IMR-90 (cell line): ENCODE measurements at regions not wholly inside any gene's neighbourhood (a gene's known extent, or its start where the extent isn't known, plus 50 kb on each side); places are given as distances from the start of the nearest gene placed in this dataset.

Experiments used
- ATAC-seq: fragments of 200-7000 bp; cut with Tn5 transposase; 2 replicates; pipeline ENCODE4 v1.9.1; 2020; ENCODE audit warnings: low read depth, mild to moderate bottlenecking, moderate library complexity
- BruUV-seq: library from RNA; stranded (reverse); fragments of 400-500 nt; replicated peaks from 2 replicates; lab custom pipeline; 2021; lab: Mats Ljungman, UMichigan
- CTCF ChIA-PET: fragments of 300-600 bp; formaldehyde crosslinking; extraction: SDS; loops from one replicate; lab custom pipeline; 2021; ENCODE audit warnings: antibody characterized with exemption; lab: Yijun Ruan, JAX
- POLR2A ChIA-PET: fragments of 300-600 bp; sonication (Branson Sonifier 250); formaldehyde crosslinking; loops from one replicate; lab custom pipeline; 2022; ENCODE audit warnings: antibody characterized with exemption; ENCODE audit not compliant: unreplicated experiment; lab: Charles Lee
- DNase-seq: peaks from one replicate; pipeline ENCODE4 v3.0.0; 2013
- H2AFZ ChIP-seq: replicated peaks from 2 replicates; pipeline ENCODE3; 2013; ENCODE audit warnings: low read length, mild to moderate bottlenecking; ENCODE audit not compliant: poor library complexity
- H2AK5ac ChIP-seq: 2 replicates; pipeline ENCODE4 v1.6.1; 2013; ENCODE audit warnings: low read depth, low read length, inconsistent platforms
- H2AK9ac ChIP-seq: replicated peaks from 2 replicates; pipeline ENCODE3; 2013; ENCODE audit warnings: mild to moderate bottlenecking, low read depth, low read length, moderate library complexity; ENCODE audit not compliant: poor library complexity
- H2BK120ac ChIP-seq: 2 replicates; pipeline ENCODE4 v1.6.1; 2013; ENCODE audit warnings: low read depth, low read length, inconsistent platforms
- H2BK15ac ChIP-seq: 3 replicates; pipeline ENCODE4 v1.6.1; 2013; ENCODE audit warnings: low read depth, low read length, inconsistent platforms
- H2BK20ac ChIP-seq: 2 replicates; pipeline ENCODE4 v1.6.1; 2013; ENCODE audit warnings: low read depth, mild to moderate bottlenecking, inconsistent platforms, low read length, moderate library complexity
- H2BK5ac ChIP-seq: 2 replicates; pipeline ENCODE4 v1.6.1; 2013; ENCODE audit warnings: mild to moderate bottlenecking, low read depth, low read length, inconsistent platforms; ENCODE audit not compliant: poor library complexity, severe bottlenecking
- H3K14ac ChIP-seq: replicated peaks from 2 replicates; pipeline ENCODE4 v1.6.1; 2013; ENCODE audit warnings: low read depth, low read length, inconsistent platforms
- H3K18ac ChIP-seq: 2 replicates; pipeline ENCODE4 v1.6.1; 2013; ENCODE audit warnings: low read depth, low read length, control low read depth
- H3K23ac ChIP-seq: 2 replicates; pipeline ENCODE4 v1.6.1; 2013; ENCODE audit warnings: low read depth, low read length, inconsistent platforms
- H3K27ac ChIP-seq: 2 replicates; pipeline ENCODE4 v1.5.1; 2013; ENCODE audit warnings: mild to moderate bottlenecking, control low read depth, low read length; ENCODE audit not compliant: insufficient read depth
- H3K27me3 ChIP-seq: 2 replicates; pipeline ENCODE4 v1.6.1; 2013; ENCODE audit warnings: low read length; ENCODE audit not compliant: control insufficient read depth, insufficient read depth
- H3K36me3 ChIP-seq: 2 replicates; pipeline ENCODE4 v1.6.1; 2013; ENCODE audit warnings: low read length, mixed read lengths; ENCODE audit not compliant: control insufficient read depth, insufficient read depth
- H3K4ac ChIP-seq: 2 replicates; pipeline ENCODE4 v1.6.1; 2013; ENCODE audit warnings: low read depth, low read length, inconsistent platforms
- H3K4me1 ChIP-seq: 2 replicates; pipeline ENCODE4 v1.6.1; 2013; ENCODE audit warnings: low read length, mixed read lengths; ENCODE audit not compliant: control insufficient read depth, insufficient read depth
- H3K4me2 ChIP-seq: 2 replicates; pipeline ENCODE4 v1.6.1; 2013; ENCODE audit warnings: low read depth, mild to moderate bottlenecking, control low read depth, low read length, moderate library complexity
- H3K4me3 ChIP-seq: 2 replicates; pipeline ENCODE4 v1.5.1; 2013; ENCODE audit warnings: low read depth, mild to moderate bottlenecking, control low read depth, low read length, moderate library complexity; ENCODE audit not compliant: insufficient read depth
- H3K56ac ChIP-seq: 2 replicates; pipeline ENCODE4 v1.6.1; 2013; ENCODE audit warnings: low read length, inconsistent platforms; ENCODE audit not compliant: insufficient read depth; ENCODE audit errors: extremely low read depth
- H3K79me1 ChIP-seq, 2 experiments: 2 replicates each; pipeline ENCODE4 v1.6.1; 2013; ENCODE audit warnings: low read length in 2 of 2, inconsistent platforms in 1 of 2, low read depth in 1 of 2
- H3K9ac ChIP-seq: 2 replicates; pipeline ENCODE4 v1.6.1; 2013; ENCODE audit warnings: low read depth, low read length, control low read depth
- H3K9me1 ChIP-seq: 2 replicates; pipeline ENCODE4 v1.6.1; 2013; ENCODE audit warnings: low read length, inconsistent platforms; ENCODE audit not compliant: insufficient read depth
- H3K9me3 ChIP-seq: 2 replicates; pipeline ENCODE4 v1.6.1; 2013; ENCODE audit warnings: low read length; ENCODE audit not compliant: control insufficient read depth, insufficient read depth
- H4K20me1 ChIP-seq: 2 replicates; pipeline ENCODE4 v1.6.1; 2013; ENCODE audit warnings: low read length, inconsistent platforms; ENCODE audit not compliant: insufficient read depth
- H4K5ac ChIP-seq: 2 replicates; pipeline ENCODE4 v1.6.1; 2013; ENCODE audit warnings: mild to moderate bottlenecking, low read depth, low read length, control low read depth
- H4K8ac ChIP-seq, 2 experiments: 2 replicates each; pipeline ENCODE4 v1.6.1; 2013; ENCODE audit warnings: low read depth in 2 of 2, low read length in 2 of 2, control low read depth in 1 of 2, inconsistent platforms in 1 of 2
- H4K91ac ChIP-seq: 2 replicates; pipeline ENCODE4 v1.6.1; 2013; ENCODE audit warnings: low read depth, low read length, inconsistent platforms; ENCODE audit not compliant: insufficient read depth
- BHLHE40 ChIP-seq: fragments of 150-350 bp; IDR thresholded peaks from 2 replicates; pipeline ENCODE4 v1.6.1; 2016; ENCODE audit warnings: mild to moderate bottlenecking, low read depth, low read length
- CEBPB ChIP-seq: IDR thresholded peaks from 2 replicates; pipeline ENCODE4 v1.6.1; 2012; ENCODE audit warnings: low read depth, low read length, improper control_type of control experiment
- CHD1 ChIP-seq: IDR thresholded peaks from 2 replicates; pipeline ENCODE4 v1.6.1; 2012; ENCODE audit warnings: low read depth, low read length, improper control_type of control experiment
- CTCF ChIP-seq: conservative IDR thresholded peaks from 2 replicates; pipeline ENCODE4 v1.5.1; 2012; ENCODE audit warnings: mild to moderate bottlenecking, low read depth, low read length, improper control_type of control experiment
- ELK1 ChIP-seq: fragments of 150-350 bp; IDR thresholded peaks from 2 replicates; pipeline ENCODE4 v1.6.1; 2016; ENCODE audit warnings: low read depth, mild to moderate bottlenecking, low read length, moderate library complexity, borderline replicate concordance
- FOS ChIP-seq: fragments of 150-350 bp; IDR thresholded peaks from 2 replicates; pipeline ENCODE4 v1.6.1; 2016; ENCODE audit warnings: low read depth, low read length
- MAFK ChIP-seq: IDR thresholded peaks from 2 replicates; pipeline ENCODE4 v1.6.1; 2012; ENCODE audit warnings: low read depth, low read length, improper control_type of control experiment
- MAZ ChIP-seq: IDR thresholded peaks from 2 replicates; pipeline ENCODE4 v1.6.1; 2012; ENCODE audit warnings: low read depth, mild to moderate bottlenecking, low read length, improper control_type of control experiment, moderate library complexity, borderline replicate concordance
- MXI1 ChIP-seq: IDR thresholded peaks from 2 replicates; pipeline ENCODE4 v1.6.1; 2012; ENCODE audit warnings: low read depth, mild to moderate bottlenecking, low read length, moderate library complexity, borderline replicate concordance
- NFE2L2 ChIP-seq: fragments of 150-350 bp; IDR thresholded peaks from 2 replicates; pipeline ENCODE4 v1.6.1; 2016; ENCODE audit warnings: low read depth, mild to moderate bottlenecking, low read length
- POLR2A ChIP-seq: IDR thresholded peaks from 2 replicates; pipeline ENCODE4 v1.6.1; 2012; ENCODE audit warnings: mild to moderate bottlenecking, low read depth, low read length
- RAD21 ChIP-seq: IDR thresholded peaks from 2 replicates; pipeline ENCODE4 v1.6.1; 2012; ENCODE audit warnings: low read length, improper control_type of control experiment
- RCOR1 ChIP-seq: IDR thresholded peaks from 2 replicates; pipeline ENCODE4 v1.6.1; 2012; ENCODE audit warnings: mild to moderate bottlenecking, low read length, improper control_type of control experiment; ENCODE audit not compliant: insufficient replicate concordance
- RFX5 ChIP-seq: IDR thresholded peaks from 2 replicates; pipeline ENCODE4 v1.8.0; 2012; ENCODE audit warnings: low read depth, mild to moderate bottlenecking, low read length, moderate library complexity
- SMC3 ChIP-seq: fragments of 150-350 bp; IDR thresholded peaks from 2 replicates; pipeline ENCODE4 v1.6.1; 2016; ENCODE audit warnings: low read depth, mild to moderate bottlenecking, antibody characterized with exemption, low read length, moderate library complexity
- WGBS, 2 experiments: methylation state at CpG; one replicate each; pipeline versions ENCODE4 v1.1.5 to v1.1.7; 2013; ENCODE audit warnings: missing lambda C conversion rate in 2 of 2; ENCODE audit not compliant: insufficient read length in 1 of 2; ENCODE audit errors: extremely low coverage in 2 of 2; 5-methylcytosine and 5-hydroxymethylcytosine counted together
- dilution Hi-C: fragments of 300-500 bp; cut with HindIII; formaldehyde crosslinking; loops from one replicate; pipeline ENCODE4 v1.14.3; 2018; ENCODE audit warnings: low sequenced_read_pairs; ENCODE audit not compliant: unreplicated experiment
- in situ Hi-C: fragments of 300-500 bp; cut with MboI; formaldehyde crosslinking; loops from 3 replicates; pipeline ENCODE4 v1.14.3; 2019; ENCODE audit warnings: low sequenced_read_pairs, inconsistent platforms, mixed read lengths
- intact Hi-C: fragments of 100-400 bp; cut with micrococcal nuclease; formaldehyde crosslinking; loops from 2 replicates; pipeline ENCODE4 v1.10.0; 2022
- TF ChIP-seq, protein P1 (sequence below): fragments of 150-350 bp; IDR thresholded peaks from 2 replicates; pipeline ENCODE4 v1.6.1; 2017; ENCODE audit warnings: mild to moderate bottlenecking, antibody characterized with exemption, low read length, low read depth

- intact Hi-C loops (no loop called here), dilution Hi-C loops (no loop called here), in situ Hi-C loops (no loop called here)
- H4K91ac ChIP-seq = no peak overlapping the region
- no peak overlapping the region for H3K23ac ChIP-seq
- no peaks in the 10 kb centered on the region for H4K20me1 ChIP-seq
- no peak overlapping the region for H3K27ac ChIP-seq
- no peaks in the 10 kb centered on the region for H3K36me3 ChIP-seq
- no TSS peak for BruUV-seq
- no peak overlapping the region for H3K4me3 ChIP-seq
- no peak overlapping the region for H3K56ac ChIP-seq
- no peak overlapping the region for H2AFZ ChIP-seq
- no peak overlapping the region for H2AK5ac ChIP-seq
- H4K5ac ChIP-seq = no peak overlapping the region
- H2BK20ac ChIP-seq = no peak overlapping the region
- H2BK120ac ChIP-seq = no peak overlapping the region
- H3K9ac ChIP-seq = no peak overlapping the region
- no peak overlapping the region for H3K14ac ChIP-seq
- TF ChIP-seq RFX5 (no peak), CTCF (no peak), NFE2L2 (no peak), POLR2A (no peak), ELK1 (no peak), CHD1 (no peak), MAZ (no peak), RCOR1 (no peak), MAFK (no peak), RAD21 (no peak), SMC3 (no peak), CEBPB (no peak), FOS (no peak), MXI1 (no peak), BHLHE40 (no peak)
- TF ChIP-seq, protein P1, sequence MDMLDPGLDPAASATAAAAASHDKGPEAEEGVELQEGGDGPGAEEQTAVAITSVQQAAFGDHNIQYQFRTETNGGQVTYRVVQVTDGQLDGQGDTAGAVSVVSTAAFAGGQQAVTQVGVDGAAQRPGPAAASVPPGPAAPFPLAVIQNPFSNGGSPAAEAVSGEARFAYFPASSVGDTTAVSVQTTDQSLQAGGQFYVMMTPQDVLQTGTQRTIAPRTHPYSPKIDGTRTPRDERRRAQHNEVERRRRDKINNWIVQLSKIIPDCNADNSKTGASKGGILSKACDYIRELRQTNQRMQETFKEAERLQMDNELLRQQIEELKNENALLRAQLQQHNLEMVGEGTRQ = no peak
- CTCF ChIA-PET = no interaction called here
- no peak overlapping the region for H3K4me2 ChIP-seq
- DNase-seq = no peak
- no peak overlapping the region for H3K18ac ChIP-seq
- H3K27me3 ChIP-seq = no peaks in the 10 kb centered on the region
- no peak for ATAC-seq
- no peaks in the 10 kb centered on the region for H3K79me1 ChIP-seq
- H2BK5ac ChIP-seq = no peak overlapping the region
- H2BK15ac ChIP-seq = no peak overlapping the region
- H2AK9ac ChIP-seq = no peak overlapping the region
- H3K4ac ChIP-seq = no peak overlapping the region
- H3K4me1 ChIP-seq = no peaks in the 10 kb centered on the region
- H4K8ac ChIP-seq = no peak overlapping the region
- WGBS, 2 experiments = 80% methylated on average over 1 of the region's 11 CpGs; no CpG with 5 or more reads in 1 of the 2 experiments
- POLR2A ChIA-PET = no interaction called here
- no peaks in the 10 kb centered on the region for H3K9me1 ChIP-seq
- H3K9me3 ChIP-seq = no peaks in the 10 kb centered on the region
These were observed 1133.2 kb upstream of the TMEM132C start for GRCh38 chr12:127133675-127134335.
